ENCODE measurements at regions not wholly inside any gene's neighbourhood (a gene's known extent, or its start where the extent isn't known, plus 50 kb on each side); places are given as distances from the start of the nearest gene placed in this dataset.

- TF ChIP-seq PPARA (CRISPR knock-in tag; IDR thresholded peaks at IDR 0.05; ENCODE audit: borderline replicate concordance): no peak
- no peak for ATAC-seq
These were observed 94.3 kb downstream of the AREG start for GRCh38 chr4:74539044-74539790.

- no peak for ATAC-seq
- TF ChIP-seq RARB (CRISPR knock-in tag; IDR thresholded peaks at IDR 0.05) (no peak), POU6F1 (CRISPR knock-in tag; IDR thresholded peaks at IDR 0.05; ENCODE audit: borderline replicate concordance, low read depth) (no peak), ZNF70 (CRISPR knock-in tag; IDR thresholded peaks at IDR 0.05) (no peak), ZNF8 (CRISPR knock-in tag; IDR thresholded peaks at IDR 0.05) (no peak), ZFP3 (CRISPR knock-in tag; IDR thresholded peaks at IDR 0.05) (no peak), TOX (CRISPR knock-in tag; IDR thresholded peaks at IDR 0.05; ENCODE audit: borderline replicate concordance) (no peak), CSRNP3 (CRISPR knock-in tag; IDR thresholded peaks at IDR 0.05) (no peak), CSDC2 (CRISPR knock-in tag; IDR thresholded peaks at IDR 0.05) (no peak), CREB5 (CRISPR knock-in tag; IDR thresholded peaks at IDR 0.05; ENCODE audit: low read depth) (no peak), ARNTL (CRISPR knock-in tag; IDR thresholded peaks at IDR 0.05; ENCODE audit: borderline replicate concordance, low read depth) (no peak), ZNF565 (CRISPR knock-in tag; conservative IDR thresholded peaks at IDR 0.05; ENCODE audit: low read depth) (no peak)
These were observed 95.3 kb downstream of the AREG start for GRCh38 chr4:74540193-74540592.

- ATAC-seq: no peak
- no peak for TF ChIP-seq ZFP3 (CRISPR knock-in tag; IDR thresholded peaks at IDR 0.05)
- TF ChIP-seq ZNF70 (CRISPR knock-in tag; IDR thresholded peaks at IDR 0.05): no peak
- no peak for TF ChIP-seq BACH2 (CRISPR knock-in tag; IDR thresholded peaks at IDR 0.05; ENCODE audit: borderline replicate concordance)
- TF ChIP-seq TOX (CRISPR knock-in tag; IDR thresholded peaks at IDR 0.05; ENCODE audit: borderline replicate concordance): no peak
- TF ChIP-seq GLIS3 (CRISPR knock-in tag; IDR thresholded peaks at IDR 0.05): no peak
- TF ChIP-seq CREB5 (CRISPR knock-in tag; IDR thresholded peaks at IDR 0.05; ENCODE audit: low read depth): no peak
- TF ChIP-seq ZFP30 (CRISPR knock-in tag; IDR thresholded peaks at IDR 0.05): no peak
- TF ChIP-seq SNAI2 (CRISPR knock-in tag; IDR thresholded peaks at IDR 0.05): no peak
- no peak for TF ChIP-seq CSDC2 (CRISPR knock-in tag; IDR thresholded peaks at IDR 0.05)
These were observed 96.7 kb downstream of the AREG start for GRCh38 chr4:74541667-74542066.

- TF ChIP-seq TOX (CRISPR knock-in tag; IDR thresholded peaks at IDR 0.05; ENCODE audit: borderline replicate concordance) (no peak), ZC3H10 (CRISPR knock-in tag; IDR thresholded peaks at IDR 0.05) (no peak), TSHZ2 (CRISPR knock-in tag; IDR thresholded peaks at IDR 0.05) (no peak)
- no peak for ATAC-seq
These were observed 98.4 kb downstream of the AREG start for GRCh38 chr4:74543231-74543781.

Measured in SK-N-SH treated with all-trans-retinoic acid at 6 μM for 48 hours (cell line).